ENCODE measurements at regions not wholly inside any gene's neighbourhood (a gene's known extent, or its start where the extent isn't known, plus 50 kb on each side); places are given as distances from the start of the nearest gene placed in this dataset.

- no peak for TF ChIP-seq CTCF (IDR thresholded peaks at IDR 0.05)
- no peak for TF ChIP-seq POLR2A (IDR thresholded peaks at IDR 0.05)
Observed at GRCh38 chr5:44719856-44720255, 88.9 kb upstream of the MRPS30 start.

Data from prostate gland (tissue), 2 donors.